Left renal cortex interstitium (tissue), 4 donors: ENCODE measurements at regions not wholly inside any gene's neighbourhood (a gene's known extent, or its start where the extent isn't known, plus 50 kb on each side); places are given as distances from the start of the nearest gene placed in this dataset.
"Not testable (repeated sequence)": the region's sequence is repeated elsewhere in the genome, so short reads cannot be mapped to it uniquely, and the experiment has no call there.

ENCODE experiments used
- DNase-seq, 4 donors: peaks; one replicate each; pipeline ENCODE4 v3.0.0-alpha.2; 2013; ENCODE audit warnings: low read depth in 4 of 4, low spot score in 2 of 4, missing footprints in 1 of 4

DNA sequence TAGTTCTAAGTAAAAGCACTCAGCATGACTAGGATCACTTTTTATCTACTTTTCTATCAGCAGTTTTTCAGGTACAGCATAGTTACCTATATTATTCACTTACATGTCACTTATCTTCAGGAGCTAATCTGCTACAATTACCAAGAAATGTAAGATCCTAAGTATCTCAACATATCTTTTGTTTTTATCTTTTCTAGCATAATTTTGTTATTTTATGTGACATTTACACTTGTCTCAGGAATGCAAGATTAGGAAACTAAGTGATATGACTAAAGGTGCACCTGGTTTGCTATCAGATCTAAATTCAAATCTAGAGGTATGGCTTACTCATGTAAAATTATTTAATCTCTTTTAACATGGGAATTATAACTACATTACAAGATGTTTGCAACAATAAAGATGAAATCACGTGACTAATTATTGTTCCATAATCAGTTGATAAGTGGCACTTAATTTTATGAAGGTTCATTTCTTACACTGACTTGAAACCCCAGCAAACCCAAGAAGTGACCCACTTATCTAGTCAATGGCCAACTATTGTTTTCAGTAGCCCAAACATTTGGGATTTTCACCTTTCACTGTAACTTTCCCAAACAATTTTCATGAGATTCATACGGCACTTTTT lies 390.3 kb upstream of the PCDH15 start:
- no peak for DNase-seq

- DNase-seq: no peak
These were observed 383.0 kb upstream of the PCDH15 start for GRCh38 chr10:55183993-55184392.

GRCh38 chr10:55180357-55180756 lies 379.3 kb upstream of the PCDH15 start:
- no peak for DNase-seq

DNA sequence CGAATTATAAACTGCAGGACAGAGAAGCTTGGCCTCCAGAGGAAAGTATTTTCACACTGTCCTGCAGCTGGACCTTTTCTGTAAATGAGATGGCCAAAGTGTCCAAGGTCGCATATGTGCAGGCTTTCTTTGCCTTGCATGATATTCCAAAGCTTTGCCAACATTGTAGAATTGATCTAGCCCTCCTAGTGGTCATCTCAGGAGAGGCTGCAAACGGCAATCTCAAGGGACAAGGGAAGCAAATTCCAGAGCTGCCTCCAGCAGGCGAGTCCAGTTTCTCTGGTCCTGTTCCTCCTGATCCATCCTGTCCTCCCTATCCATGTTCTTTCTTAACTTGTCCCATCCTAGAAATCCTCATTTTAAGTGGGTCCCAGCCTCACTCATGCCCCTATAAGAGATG lies 373.4 kb upstream of the PCDH15 start:
- DNase-seq: no peak

GRCh38 chr10:55169493-55169892 lies 368.5 kb upstream of the PCDH15 start:
- DNase-seq: no peak

DNA sequence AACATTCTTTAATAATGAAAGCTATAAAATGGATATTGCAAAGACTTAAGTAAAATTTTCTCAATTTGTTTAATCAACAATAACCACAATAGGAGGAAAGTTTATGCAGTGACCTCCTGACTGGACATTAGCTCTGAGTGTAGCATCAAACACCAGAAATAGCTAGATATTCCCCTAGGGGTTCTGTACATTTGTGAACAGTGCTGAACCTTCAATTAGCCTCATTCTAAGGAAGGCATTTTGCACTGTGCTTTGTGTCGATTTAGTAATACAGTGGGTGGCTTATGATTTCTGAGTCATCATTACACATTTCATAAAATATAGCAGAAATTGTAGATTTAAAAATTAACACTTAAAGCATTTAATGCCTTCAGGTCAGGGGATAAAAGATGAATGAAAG lies 367.3 kb upstream of the PCDH15 start:
- DNase-seq: no peak

- no peak for DNase-seq
These were observed 362.5 kb upstream of the PCDH15 start for GRCh38 chr10:55163388-55163979.

GRCh38 chr10:55162321-55162720 lies 361.3 kb upstream of the PCDH15 start:
- not testable (repeated sequence) for DNase-seq

DNA sequence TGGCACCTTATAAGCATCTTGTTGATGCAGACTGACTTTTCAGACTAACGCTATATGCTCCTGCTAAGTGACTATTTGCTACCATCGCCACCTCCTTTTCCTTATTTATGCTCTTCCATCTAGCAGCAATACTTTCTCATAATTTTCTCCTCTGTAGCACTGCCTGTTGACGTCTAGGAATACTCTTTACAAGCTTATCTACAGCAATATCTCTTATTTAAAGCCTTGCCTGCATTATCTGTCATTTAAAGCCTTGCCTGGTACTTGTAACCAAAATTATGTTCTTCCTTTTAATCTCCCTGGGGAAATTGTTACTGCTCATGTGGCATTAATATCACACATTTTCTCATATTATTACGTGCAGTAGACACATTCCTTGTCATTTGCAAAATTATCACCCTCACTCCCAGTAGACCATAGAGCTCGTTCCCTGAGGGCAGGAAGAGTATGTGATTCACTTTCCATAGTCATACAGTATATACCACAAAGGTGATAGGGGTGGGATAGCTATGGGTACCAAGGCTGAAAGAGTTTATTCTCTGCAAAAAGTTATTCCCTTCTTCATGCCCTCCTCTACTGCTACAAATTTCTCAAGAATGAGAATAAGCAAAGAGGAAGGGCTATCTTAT lies 359.7 kb upstream of the PCDH15 start:
- no peak for DNase-seq

DNA sequence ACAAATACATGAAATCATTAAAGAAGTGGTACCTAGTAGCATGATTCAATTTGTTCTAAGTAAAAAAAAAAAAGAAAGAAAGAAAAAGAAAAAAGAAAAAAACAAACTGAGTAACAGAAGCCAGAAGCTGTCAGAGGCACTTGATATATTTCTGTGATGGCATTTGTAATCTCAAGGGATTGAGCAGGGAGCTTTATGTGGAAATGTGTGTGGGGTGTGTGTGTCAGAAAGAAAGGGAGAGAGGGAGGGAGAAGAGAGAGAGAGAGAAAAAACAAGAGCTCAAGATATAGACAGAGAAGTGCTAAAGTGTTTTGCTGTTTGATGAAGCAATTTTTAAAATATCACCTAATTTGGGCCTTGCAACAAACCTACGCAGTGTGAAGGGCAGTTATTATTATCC lies 357.6 kb upstream of the PCDH15 start:
- no peak for DNase-seq

DNA sequence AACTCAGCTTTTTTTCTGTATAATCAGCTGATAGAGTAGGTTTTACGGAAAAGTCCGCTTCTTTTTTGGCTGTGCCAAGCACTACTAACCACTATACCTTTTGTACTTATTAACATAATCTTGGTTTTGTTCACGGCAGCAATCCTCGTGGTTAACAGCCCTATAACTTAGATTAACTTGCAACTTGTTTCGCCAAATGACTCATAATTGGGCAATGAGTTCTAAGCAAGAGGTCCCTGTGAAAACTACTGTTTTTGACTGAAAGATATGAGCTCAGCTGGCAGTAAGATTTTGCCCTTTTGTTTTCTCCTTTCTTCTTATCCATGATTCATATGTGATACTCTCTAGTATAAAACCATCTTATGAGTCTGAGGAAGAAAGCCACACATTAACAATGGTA lies 345.0 kb upstream of the PCDH15 start:
- DNase-seq: no peak

DNA sequence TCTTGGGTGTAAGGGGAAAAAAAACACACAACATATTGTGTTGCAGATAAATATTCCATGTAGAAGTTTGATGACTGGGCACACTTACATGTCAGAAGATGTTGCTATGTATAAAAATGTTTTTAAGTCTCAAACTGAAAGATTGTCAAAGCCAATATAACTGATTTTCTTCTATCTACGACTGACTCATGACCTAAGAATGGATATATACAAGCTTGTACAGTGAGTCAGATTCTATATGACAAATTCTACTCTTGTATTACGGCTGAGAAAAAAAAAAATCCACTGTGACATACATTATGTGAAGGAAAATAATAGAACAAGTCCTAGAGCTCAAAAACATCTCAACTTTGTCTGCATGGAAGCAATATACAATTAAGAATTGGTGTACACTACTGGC lies 343.0 kb upstream of the PCDH15 start:
- DNase-seq: no peak

GRCh38 chr10:55141892-55142291 lies 340.9 kb upstream of the PCDH15 start:
- DNase-seq: no peak

DNA sequence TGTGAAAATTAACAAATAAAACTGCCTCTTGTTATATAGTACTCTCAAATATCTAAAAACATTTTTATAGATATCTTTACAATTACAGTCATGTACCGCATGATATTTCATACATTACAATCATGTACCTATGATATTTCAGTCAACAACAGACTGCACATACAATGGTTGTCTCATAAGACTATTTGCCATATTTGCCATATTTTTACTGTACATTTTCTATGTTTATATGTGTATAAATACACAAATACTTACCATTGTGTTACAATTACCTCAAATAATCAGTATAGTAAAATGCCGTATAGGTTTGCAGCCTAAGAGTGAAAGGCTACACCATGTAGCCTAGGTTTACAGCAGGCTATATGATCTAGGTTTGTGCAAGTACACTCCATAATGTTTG lies 336.0 kb upstream of the PCDH15 start:
- DNase-seq: no peak

- DNase-seq: no peak
These were observed 303.7 kb upstream of the PCDH15 start for GRCh38 chr10:55104738-55105137.

DNA sequence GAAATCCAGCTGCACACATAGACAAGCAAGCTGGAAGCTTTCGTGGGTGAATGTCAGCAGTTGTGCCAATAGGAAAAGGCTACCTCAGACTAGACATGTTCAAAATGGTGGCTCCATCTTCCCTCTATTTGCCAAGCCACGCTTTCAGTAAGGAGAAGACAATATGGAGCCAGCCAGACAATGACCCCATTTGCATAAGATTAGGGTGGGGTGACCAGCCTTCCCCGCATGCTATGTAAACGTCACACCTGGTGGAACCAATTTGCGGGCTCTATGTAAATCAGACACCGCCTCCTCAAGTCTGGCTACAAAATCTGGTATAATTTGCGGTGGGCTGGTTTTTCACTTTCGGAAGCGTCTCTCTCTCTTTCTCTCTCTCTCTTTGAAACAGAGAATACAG lies 297.4 kb upstream of the PCDH15 start:
- DNase-seq: no peak

GRCh38 chr10:55091691-55092328 lies 290.8 kb upstream of the PCDH15 start:
- DNase-seq: peak in 1 of 4 donors; percentile 2

DNA sequence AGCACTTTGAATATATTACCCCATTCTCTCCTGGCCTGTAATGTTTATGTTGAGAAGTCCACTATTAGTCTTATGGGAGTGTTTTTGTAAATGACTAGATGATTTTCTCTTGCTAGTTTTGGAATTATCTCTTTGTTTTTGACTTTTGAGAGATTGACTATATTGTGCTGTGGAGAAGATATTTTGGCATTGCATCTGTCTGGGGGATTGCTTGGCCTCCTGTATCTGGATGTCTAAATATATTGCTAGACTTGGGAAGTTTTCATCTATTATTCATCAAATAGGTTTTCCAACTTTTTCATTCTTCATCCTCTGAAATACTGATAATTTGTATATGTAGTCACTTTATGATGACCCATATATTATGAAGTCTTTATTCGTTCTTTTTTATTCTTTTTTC lies 277.1 kb upstream of the PCDH15 start:
- DNase-seq: no peak

- no peak for DNase-seq
These were observed 264.2 kb upstream of the PCDH15 start for GRCh38 chr10:55065185-55065584.

DNA sequence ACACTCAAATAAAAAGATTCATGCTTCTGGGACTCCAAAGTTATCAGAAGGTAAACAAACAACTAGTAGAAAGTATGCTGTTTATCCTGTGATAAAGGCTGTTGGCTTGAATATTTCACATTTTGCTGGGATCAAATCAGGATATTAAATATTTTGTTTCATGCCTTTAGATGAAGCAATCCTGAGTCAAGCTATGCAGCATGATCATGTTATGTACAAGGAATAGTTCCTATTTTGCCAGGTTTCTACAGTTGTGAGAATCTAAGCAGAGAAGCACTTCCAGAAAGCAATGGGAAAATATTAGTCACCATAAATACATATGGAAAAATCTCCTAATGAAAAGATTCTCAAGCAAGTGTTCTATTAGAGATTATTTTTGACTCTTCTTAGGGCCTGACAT lies 262.8 kb upstream of the PCDH15 start:
- no peak for DNase-seq

DNA sequence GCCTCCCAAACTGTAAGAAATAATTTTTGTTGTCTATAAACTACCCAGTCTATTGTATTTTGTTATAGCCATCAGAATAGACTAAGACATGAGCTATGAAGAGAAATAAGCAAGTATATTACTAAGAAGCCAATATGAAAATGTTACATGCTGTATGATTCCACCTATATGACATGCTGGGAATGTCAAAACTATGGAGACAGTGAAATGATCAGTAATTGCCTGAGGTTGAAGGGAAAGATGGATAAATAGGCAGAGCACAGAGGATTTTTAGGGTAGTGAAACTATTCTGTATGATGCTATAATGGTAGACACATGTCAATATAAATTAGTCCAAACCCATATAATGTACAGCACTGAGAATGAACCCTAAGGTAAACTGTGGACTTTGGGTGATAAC lies 261.3 kb upstream of the PCDH15 start:
- no peak for DNase-seq

DNA sequence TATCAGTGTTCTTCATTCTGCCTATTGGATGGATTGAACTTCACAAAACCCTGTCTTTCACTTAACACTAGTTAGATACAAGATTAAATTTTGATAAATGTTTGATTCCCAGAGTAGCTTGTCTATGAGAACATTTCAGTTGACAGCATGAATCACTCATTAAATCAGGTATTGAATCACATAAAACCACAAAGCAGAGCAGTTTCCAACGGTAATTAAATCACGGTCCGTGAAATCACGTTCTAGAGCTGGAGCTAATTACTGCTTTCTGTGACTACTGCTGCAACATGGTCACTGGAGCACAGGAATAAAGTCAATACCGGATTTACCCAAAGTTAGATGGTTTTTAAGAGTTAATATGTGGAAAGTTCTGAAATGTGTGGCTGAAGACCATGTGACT lies 257.8 kb upstream of the PCDH15 start:
- DNase-seq: peak in 1 of 4 donors; percentile 21
